ENCODE measurements at regions not wholly inside any gene's neighbourhood (a gene's known extent, or its start where the extent isn't known, plus 50 kb on each side); places are given as distances from the start of the nearest gene placed in this dataset.

- TF ChIP-seq POLR2A (IDR thresholded peaks at IDR 0.05) (no peak), CTCF (IDR thresholded peaks at IDR 0.05) (no peak), EP300 (IDR thresholded peaks at IDR 0.05) (no peak)
Observed at GRCh38 chr5:136466041-136466415, 100.7 kb upstream of the TRPC7 start.

Data from tibial nerve (tissue), 4 donors.